CD8-positive, alpha-beta memory T cell (primary cell): ENCODE measurements at regions not wholly inside any gene's neighbourhood (a gene's known extent, or its start where the extent isn't known, plus 50 kb on each side); places are given as distances from the start of the nearest gene placed in this dataset.
"Not testable (repeated sequence)": the region's sequence is repeated elsewhere in the genome, so short reads cannot be mapped to it uniquely, and the experiment has no call there.

Source experiments
- CTCF ChIA-PET: fragments of 350-600 bp; sonication (Branson Sonifier 250); formaldehyde crosslinking; loops from one replicate; lab custom pipeline; 2021; ENCODE audit warnings: antibody characterized with exemption; lab: Charles Lee
- POLR2A ChIA-PET: fragments of 350-600 bp; sonication (Branson Sonifier 250); formaldehyde crosslinking; loops from one replicate; lab custom pipeline; 2021; ENCODE audit warnings: antibody characterized with exemption; lab: Charles Lee
- DNase-seq, 5 donors: peaks; one replicate each; pipeline versions ENCODE4 v3.0.0 to v3.0.0-alpha.2; 2020 to 2022; ENCODE audit warnings: mixed read lengths in 1 of 5
- H3K27ac ChIP-seq: one replicate; pipeline ENCODE4 v1.7.0; 2013; ENCODE audit warnings: low read depth, mild to moderate bottlenecking, low read length, moderate library complexity
- H3K27me3 ChIP-seq: 2 replicates; pipeline ENCODE4 v1.7.0; 2013; ENCODE audit warnings: low read length, mild to moderate bottlenecking; ENCODE audit not compliant: insufficient read depth, poor library complexity, severe bottlenecking
- H3K36me3 ChIP-seq: 2 replicates; pipeline ENCODE4 v1.7.0; 2013; ENCODE audit warnings: mild to moderate bottlenecking, low read length, moderate library complexity; ENCODE audit not compliant: insufficient read depth
- H3K4me1 ChIP-seq: 2 replicates; pipeline ENCODE4 v1.7.0; 2013; ENCODE audit warnings: mild to moderate bottlenecking, low read length, moderate library complexity; ENCODE audit not compliant: insufficient read depth
- H3K4me3 ChIP-seq: 2 replicates; pipeline ENCODE4 v1.7.0; 2013; ENCODE audit warnings: mild to moderate bottlenecking, low read length
- H3K9me3 ChIP-seq: 2 replicates; pipeline ENCODE4 v1.7.0; 2013; ENCODE audit warnings: mild to moderate bottlenecking, low read length
- H3K27ac Mint-ChIP-seq, 8 donors: one replicate each; pipeline ENCODE4 v1.8.0; 2020 to 2021; ENCODE audit warnings: mixed read lengths in 8 of 8, mild to moderate bottlenecking in 6 of 8, inconsistent platforms in 3 of 8, moderate library complexity in 3 of 8
- H3K27me3 Mint-ChIP-seq, 2 donors: one replicate each; pipeline ENCODE4 v1.8.0; 2020 to 2021; ENCODE audit warnings: mixed read lengths in 2 of 2, mild to moderate bottlenecking in 1 of 2, moderate library complexity in 1 of 2
- H3K36me3 Mint-ChIP-seq, 3 donors: one replicate each; pipeline ENCODE4 v1.8.0; 2020 to 2021; ENCODE audit warnings: mixed read lengths in 3 of 3, inconsistent platforms in 1 of 3, mild to moderate bottlenecking in 1 of 3
- H3K4me1 Mint-ChIP-seq, 3 donors: one replicate each; pipeline ENCODE4 v1.8.0; 2020 to 2021; ENCODE audit warnings: mixed read lengths in 3 of 3, inconsistent platforms in 1 of 3, mild to moderate bottlenecking in 1 of 3
- H3K4me3 Mint-ChIP-seq, 7 donors: one replicate each; pipeline ENCODE4 v1.8.0; 2020 to 2021; ENCODE audit warnings: mixed read lengths in 7 of 7, mild to moderate bottlenecking in 6 of 7, moderate library complexity in 4 of 7, inconsistent platforms in 2 of 7
- H3K9me3 Mint-ChIP-seq, 5 donors: one replicate each; pipeline ENCODE4 v1.8.0; 2020 to 2022; ENCODE audit warnings: mixed read lengths in 5 of 5, mild to moderate bottlenecking in 3 of 5, moderate library complexity in 2 of 5, inconsistent platforms in 1 of 5

DNA sequence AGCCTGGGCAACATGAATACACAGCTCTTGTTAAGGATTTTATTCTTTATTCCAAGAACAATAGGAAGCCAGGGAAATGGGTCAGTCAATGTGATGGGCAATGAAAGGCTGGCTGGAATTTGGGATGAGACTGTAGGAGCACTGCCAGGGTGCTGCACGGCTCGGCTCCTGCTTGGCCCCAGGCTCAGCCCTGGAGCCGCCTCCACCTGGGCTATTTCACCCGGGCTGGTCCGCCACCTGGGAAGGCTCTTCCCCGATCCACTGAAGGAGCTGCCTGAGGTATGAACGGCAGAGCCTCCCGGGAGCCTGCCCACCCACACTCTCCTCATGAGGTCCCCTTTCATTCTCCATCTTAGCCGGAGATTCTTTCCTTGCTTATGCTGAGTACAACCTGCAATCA lies 80.4 kb upstream of the KMT2C start:
- peak overlapping the region in 1 of 8 donors; percentile 38 for H3K27ac Mint-ChIP-seq
- H3K4me1 Mint-ChIP-seq, result peaks cover 5 to 17% (median 14%) of the 10 kb centered on the region in 3 donors
- POLR2A ChIA-PET, result no interaction called here
- H3K27ac ChIP-seq, result no peak overlapping the region
- no peaks in the 10 kb centered on the region for H3K36me3 Mint-ChIP-seq
- H3K4me1 ChIP-seq, result peaks cover 8% of the 10 kb centered on the region
- no peaks in the 10 kb centered on the region for H3K9me3 ChIP-seq
- H3K9me3 Mint-ChIP-seq, result peaks cover 0 to 20% (median 0%) of the 10 kb centered on the region in 5 donors
- no peak overlapping the region for H3K4me3 ChIP-seq
- H3K27me3 Mint-ChIP-seq, result peaks cover 2 to 8% of the 10 kb centered on the region in 2 donors
- no peaks in the 10 kb centered on the region for H3K27me3 ChIP-seq
- no peaks in the 10 kb centered on the region for H3K36me3 ChIP-seq
- CTCF ChIA-PET, result no interaction called here
- DNase-seq, result no peak
- H3K4me3 Mint-ChIP-seq, result no peak overlapping the region

GRCh38 chr7:152515266-152515950 lies 79.6 kb upstream of the KMT2C start:
- H3K9me3 ChIP-seq, DNase-seq, H3K4me3 ChIP-seq, H3K27me3 Mint-ChIP-seq, H3K27me3 ChIP-seq, H3K36me3 Mint-ChIP-seq, H3K4me1 ChIP-seq, CTCF ChIA-PET, H3K4me3 Mint-ChIP-seq, POLR2A ChIA-PET, H3K36me3 ChIP-seq, H3K27ac ChIP-seq, H3K27ac Mint-ChIP-seq: not testable (repeated sequence)
- H3K9me3 Mint-ChIP-seq, result peaks cover 0 to 17% (median 0%) of the 10 kb centered on the region in 5 donors
- peaks cover 8 to 17% (median 14%) of the 10 kb centered on the region in 3 donors for H3K4me1 Mint-ChIP-seq

- Histone ChIP-seq H3K36me3 (no peaks in the 10 kb centered on the region), H3K4me1 (peaks cover 8% of the 10 kb centered on the region), H3K4me3 (no peak overlapping the region), H3K27me3 (no peaks in the 10 kb centered on the region), H3K27ac (no peak overlapping the region), H3K9me3 (no peaks in the 10 kb centered on the region)
- Mint-ChIP-seq H3K27ac (no peak overlapping the region), H3K4me3 (no peak overlapping the region), H3K36me3 (no peaks in the 10 kb centered on the region), H3K4me1 (peaks cover 8 to 17% (median 14%) of the 10 kb centered on the region in 3 donors), H3K27me3 (peaks cover 2 to 3% of the 10 kb centered on the region in 2 donors), H3K9me3 (peaks cover 0 to 12% (median 0%) of the 10 kb centered on the region in 5 donors)
- ChIA-PET POLR2A (no interaction called here), CTCF (no interaction called here)
- DNase-seq, result no peak
These were observed 78.9 kb upstream of the KMT2C start for GRCh38 chr7:152514771-152515105.

DNA sequence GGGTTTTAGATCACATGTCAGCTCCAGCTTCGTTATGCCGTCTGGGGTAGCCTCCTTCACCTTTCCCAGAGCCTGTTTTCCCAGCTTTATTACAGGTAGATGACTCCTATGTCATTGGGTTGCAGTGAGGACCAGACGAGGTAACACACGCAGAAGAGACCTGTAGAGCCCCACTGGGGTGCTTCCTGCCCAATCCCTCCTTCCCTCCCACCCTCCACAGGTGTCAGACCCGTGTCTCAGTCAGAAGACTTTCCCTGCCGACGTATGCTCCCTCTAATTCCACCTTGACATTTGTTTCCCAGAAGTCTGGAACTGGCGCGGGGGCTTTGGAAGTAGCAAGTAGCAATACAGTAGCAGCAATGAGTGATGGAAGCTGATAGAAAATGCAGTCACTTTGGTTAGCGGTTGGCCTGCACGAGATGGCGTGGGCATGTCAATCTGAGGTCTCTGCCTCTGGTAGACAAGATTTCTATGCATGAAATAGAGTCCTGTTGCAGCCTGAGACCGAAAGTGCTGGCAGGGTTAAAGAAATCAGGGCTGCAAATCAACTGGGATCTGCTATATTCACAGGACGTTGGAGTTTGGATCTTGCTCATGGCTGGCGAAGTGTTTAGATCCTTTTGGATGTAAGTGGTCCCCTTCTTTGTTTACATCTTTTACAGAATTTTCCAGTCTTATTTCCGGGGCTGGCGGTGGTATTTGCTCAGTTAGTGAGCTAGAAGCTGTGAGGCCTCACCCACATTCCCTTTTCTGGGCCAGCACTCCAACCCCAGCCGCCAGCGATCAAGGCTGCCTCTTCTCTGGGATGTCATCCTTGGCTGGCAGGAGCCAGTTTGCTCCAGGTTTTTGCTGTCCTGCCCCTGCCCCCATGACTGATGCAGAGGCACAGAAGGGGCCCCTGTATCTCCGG lies 78.3 kb upstream of the KMT2C start:
- no peak overlapping the region for H3K27ac Mint-ChIP-seq
- H3K4me1 ChIP-seq, result peaks cover 8% of the 10 kb centered on the region
- no peak overlapping the region for H3K4me3 ChIP-seq
- H3K4me1 Mint-ChIP-seq, result peaks cover 8 to 17% (median 14%) of the 10 kb centered on the region in 3 donors
- H3K36me3 Mint-ChIP-seq, result no peaks in the 10 kb centered on the region
- ChIA-PET CTCF (no interaction called here), POLR2A (no interaction called here)
- H3K36me3 ChIP-seq, result no peaks in the 10 kb centered on the region
- peaks cover 2 to 3% of the 10 kb centered on the region in 2 donors for H3K27me3 Mint-ChIP-seq
- DNase-seq, result no peak
- no peak overlapping the region for H3K27ac ChIP-seq
- no peaks in the 10 kb centered on the region for H3K9me3 ChIP-seq
- peaks cover 0 to 6% (median 0%) of the 10 kb centered on the region in 5 donors for H3K9me3 Mint-ChIP-seq
- H3K27me3 ChIP-seq, result no peaks in the 10 kb centered on the region
- no peak overlapping the region for H3K4me3 Mint-ChIP-seq

DNA sequence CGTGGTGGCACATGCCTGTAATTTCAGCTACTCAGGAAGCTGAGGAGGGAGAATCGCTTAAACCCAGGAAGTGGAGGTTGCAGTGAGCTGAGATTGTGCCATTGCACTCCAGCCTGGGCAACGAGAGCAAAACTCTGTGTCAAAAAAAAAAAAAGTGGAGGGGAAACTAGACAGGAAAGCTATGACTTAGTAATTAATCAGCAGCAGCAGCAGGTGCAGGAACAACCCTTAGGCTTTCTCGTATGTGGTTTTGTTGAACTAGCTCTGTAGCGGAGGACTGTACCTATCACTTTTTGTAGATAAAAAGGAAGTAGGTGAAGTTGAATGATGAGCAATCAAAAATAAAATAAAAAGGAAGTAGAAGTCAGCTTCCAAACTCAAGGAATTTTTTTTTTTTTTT lies 76.9 kb upstream of the KMT2C start:
- Histone ChIP-seq H3K36me3 (no peaks in the 10 kb centered on the region), H3K4me3 (peak overlapping the region; percentile 20), H3K27me3 (no peaks in the 10 kb centered on the region), H3K9me3 (no peaks in the 10 kb centered on the region), H3K27ac (no peak overlapping the region), H3K4me1 (peaks cover 8% of the 10 kb centered on the region)
- peak overlapping the region; percentile 53 to 86 (median 79) for H3K4me3 Mint-ChIP-seq
- POLR2A ChIA-PET, result interaction anchor here (1.1 kb wide), 1 partner anchor 49 kb away, joined by 3 read pairs; no protein-coding TSS in a partner anchor
- H3K27ac Mint-ChIP-seq, result peak overlapping the region in 4 of 8 donors; percentile 22 to 80 (median 40)
- peak in 1 of 5 donors; percentile 15 for DNase-seq
- CTCF ChIA-PET, result interaction anchor here (0.9 to 1.4 kb wide), 2 partner anchors 8 to 177 kb away, joined by 4 to 5 read pairs; no protein-coding TSS in a partner anchor
- H3K9me3 Mint-ChIP-seq, result no peaks in the 10 kb centered on the region
- H3K4me1 Mint-ChIP-seq, result peaks cover 8 to 17% (median 14%) of the 10 kb centered on the region in 3 donors
- H3K27me3 Mint-ChIP-seq, result peaks cover 0 to 3% of the 10 kb centered on the region in 2 donors
- no peaks in the 10 kb centered on the region for H3K36me3 Mint-ChIP-seq

GRCh38 chr7:152511736-152512135 lies 75.9 kb upstream of the KMT2C start:
- H3K4me3 ChIP-seq, result no peak overlapping the region
- H3K27ac Mint-ChIP-seq, result peak overlapping the region in 4 of 8 donors; percentile 5 to 62 (median 47)
- ChIA-PET POLR2A (no interaction called here), CTCF (interaction anchor here (1.4 kb wide), 1 partner anchor 176 kb away, joined by 5 read pairs; no protein-coding TSS in a partner anchor)
- H3K27me3 Mint-ChIP-seq, result peaks cover 0 to 3% of the 10 kb centered on the region in 2 donors
- no peak for DNase-seq
- H3K4me1 ChIP-seq, result peaks cover 8% of the 10 kb centered on the region
- H3K9me3 ChIP-seq, result no peaks in the 10 kb centered on the region
- H3K27ac ChIP-seq, result no peak overlapping the region
- H3K9me3 Mint-ChIP-seq, result no peaks in the 10 kb centered on the region
- H3K27me3 ChIP-seq, result no peaks in the 10 kb centered on the region
- H3K4me3 Mint-ChIP-seq, result peak overlapping the region in 6 of 7 donors; percentile 3 to 54 (median 32)
- no peaks in the 10 kb centered on the region for H3K36me3 ChIP-seq
- H3K4me1 Mint-ChIP-seq, result peaks cover 8 to 17% (median 14%) of the 10 kb centered on the region in 3 donors
- H3K36me3 Mint-ChIP-seq, result no peaks in the 10 kb centered on the region

DNA sequence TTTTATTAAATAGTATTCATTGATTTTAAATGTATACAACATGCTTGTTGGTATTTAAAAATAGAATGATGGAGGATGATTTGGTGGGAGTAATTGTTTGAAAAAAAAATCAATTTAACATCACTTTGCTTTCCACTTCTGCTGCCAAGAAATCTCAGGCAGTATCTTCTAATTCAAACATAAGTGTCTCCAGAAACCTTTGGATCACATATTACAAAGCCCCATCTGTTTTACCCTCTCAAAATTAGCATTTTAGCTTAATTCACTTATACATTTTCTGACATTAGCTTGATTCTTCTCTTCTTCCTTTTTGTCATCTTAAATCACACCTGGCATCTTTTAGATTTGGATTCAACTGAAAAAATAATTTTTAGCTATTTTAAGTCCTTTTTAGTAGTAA lies 72.9 kb upstream of the KMT2C start:
- no peak overlapping the region for H3K27ac Mint-ChIP-seq
- no peak for DNase-seq
- no peaks in the 10 kb centered on the region for H3K9me3 ChIP-seq
- no peak overlapping the region for H3K4me3 ChIP-seq
- CTCF ChIA-PET, result interaction anchor here (1.2 kb wide), 1 partner anchor 17 kb away, joined by 3 read pairs; no protein-coding TSS in a partner anchor
- H3K4me1 Mint-ChIP-seq, result peaks cover 8 to 14% (median 14%) of the 10 kb centered on the region in 3 donors
- no peaks in the 10 kb centered on the region for H3K36me3 Mint-ChIP-seq
- no peaks in the 10 kb centered on the region for H3K36me3 ChIP-seq
- no peaks in the 10 kb centered on the region for H3K9me3 Mint-ChIP-seq
- H3K27me3 Mint-ChIP-seq, result no peaks in the 10 kb centered on the region
- peaks cover 8% of the 10 kb centered on the region for H3K4me1 ChIP-seq
- H3K27ac ChIP-seq, result no peak overlapping the region
- POLR2A ChIA-PET, result interaction anchor here (0.5 kb wide), 1 partner anchor 35 kb away, joined by 4 read pairs; no protein-coding TSS in a partner anchor
- H3K27me3 ChIP-seq, result no peaks in the 10 kb centered on the region
- no peak overlapping the region for H3K4me3 Mint-ChIP-seq

GRCh38 chr7:152505606-152506005 lies 69.8 kb upstream of the KMT2C start:
- no peaks in the 10 kb centered on the region for H3K9me3 Mint-ChIP-seq
- Histone ChIP-seq H3K27ac (no peak overlapping the region), H3K4me3 (no peak overlapping the region), H3K4me1 (no peaks in the 10 kb centered on the region), H3K9me3 (no peaks in the 10 kb centered on the region), H3K36me3 (no peaks in the 10 kb centered on the region), H3K27me3 (no peaks in the 10 kb centered on the region)
- ChIA-PET CTCF (no interaction called here), POLR2A (no interaction called here)
- no peaks in the 10 kb centered on the region for H3K4me1 Mint-ChIP-seq
- no peak overlapping the region for H3K27ac Mint-ChIP-seq
- no peak for DNase-seq
- H3K36me3 Mint-ChIP-seq, result no peaks in the 10 kb centered on the region
- H3K4me3 Mint-ChIP-seq, result no peak overlapping the region
- peaks cover 0 to 1% of the 10 kb centered on the region in 2 donors for H3K27me3 Mint-ChIP-seq
